ENCODE measurements at regions not wholly inside any gene's neighbourhood (a gene's known extent, or its start where the extent isn't known, plus 50 kb on each side); places are given as distances from the start of the nearest gene placed in this dataset.

- peak; percentile 57 for DNase-seq
Measured at GRCh38 chr3:35322070-35322469, 317.3 kb upstream of the ARPP21 start.

- no peak for DNase-seq
Measured at GRCh38 chr3:35335703-35336102, 303.6 kb upstream of the ARPP21 start.

GRCh38 chr3:35336601-35337000 is 302.7 kb upstream of the ARPP21 start:
- DNase-seq: no peak

GRCh38 chr3:35338186-35338585 is 301.1 kb upstream of the ARPP21 start:
- peak; percentile 11 for DNase-seq

- no peak for DNase-seq
Measured at GRCh38 chr3:35380196-35380595, 259.1 kb upstream of the ARPP21 start.

GRCh38 chr3:35383216-35383615 is 256.1 kb upstream of the ARPP21 start:
- DNase-seq: peak; percentile 9

GRCh38 chr3:35383719-35384555 is 255.4 kb upstream of the ARPP21 start:
- DNase-seq: peak; percentile 26

- DNase-seq: no peak
Measured at GRCh38 chr3:35385271-35385670, 254.1 kb upstream of the ARPP21 start.

GRCh38 chr3:35389907-35390306 is 249.4 kb upstream of the ARPP21 start:
- no peak for DNase-seq

GRCh38 chr3:35392187-35392586 is 247.1 kb upstream of the ARPP21 start:
- no peak for DNase-seq

- peak; percentile 6 for DNase-seq
Measured at GRCh38 chr3:35393901-35394799, 245.2 kb upstream of the ARPP21 start.

- DNase-seq: no peak
Measured at GRCh38 chr3:35394905-35395304, 244.4 kb upstream of the ARPP21 start.

GRCh38 chr3:35401671-35402070 is 237.7 kb upstream of the ARPP21 start:
- DNase-seq: no peak

- no peak for DNase-seq
Measured at GRCh38 chr3:35404571-35404970, 234.8 kb upstream of the ARPP21 start.

GRCh38 chr3:35408882-35409281 is 230.4 kb upstream of the ARPP21 start:
- no peak for DNase-seq

GRCh38 chr3:35409991-35410390 is 229.3 kb upstream of the ARPP21 start:
- no peak for DNase-seq

GRCh38 chr3:35413483-35413882 is 225.8 kb upstream of the ARPP21 start:
- no peak for DNase-seq

GRCh38 chr3:35417080-35417479 is 222.2 kb upstream of the ARPP21 start:
- no peak for DNase-seq

GRCh38 chr3:35422101-35422500 is 217.2 kb upstream of the ARPP21 start:
- no peak for DNase-seq

GRCh38 chr3:35422836-35423601 is 216.3 kb upstream of the ARPP21 start:
- DNase-seq: peak; percentile 52

GRCh38 chr3:35426366-35426958 is 212.9 kb upstream of the ARPP21 start:
- no peak for DNase-seq

GRCh38 chr3:35437381-35437780 is 201.9 kb upstream of the ARPP21 start:
- no peak for DNase-seq

Data from fibroblast of skin of back (primary cell).